SK-MEL-5 (cell line): ENCODE measurements at regions not wholly inside any gene's neighbourhood (a gene's known extent, or its start where the extent isn't known, plus 50 kb on each side); places are given as distances from the start of the nearest gene placed in this dataset.

ENCODE experiments used
- DNase-seq: peaks from one replicate; pipeline ENCODE4 v3.0.0-alpha.2; 2016; ENCODE audit warnings: low read depth, low spot score
- in situ Hi-C: cut with HindIII; loops from 2 replicates; pipeline ENCODE4 v1.10.0; 2016; ENCODE audit warnings: low sequenced_read_pairs, high pct_unique_total_duplicates, low pct_unique_long_range_greater_than_20kb

GRCh38 chr4:83830138-83830888 lies 294.4 kb downstream of the GPAT3 start:
- in situ Hi-C loops: no loop called here
- DNase-seq: no peak

GRCh38 chr4:83828601-83829000 lies 292.7 kb downstream of the GPAT3 start:
- DNase-seq: no peak
- in situ Hi-C loops: no loop called here

GRCh38 chr4:83821493-83821892 lies 285.6 kb downstream of the GPAT3 start:
- in situ Hi-C loops: no loop called here

GRCh38 chr4:83819582-83819981 lies 283.7 kb downstream of the GPAT3 start:
- no peak for DNase-seq
- in situ Hi-C loops: no loop called here

More at GRCh38 chr4:83821493-83821892, 285.6 kb downstream of the GPAT3 start:
- no peak for DNase-seq

GRCh38 chr4:83810428-83810827 lies 274.5 kb downstream of the GPAT3 start:
- DNase-seq: no peak
- in situ Hi-C loops: no loop called here

- in situ Hi-C loops: no loop called here
- DNase-seq: no peak
These were observed 273.7 kb downstream of the GPAT3 start for GRCh38 chr4:83809581-83809980.

GRCh38 chr4:83793481-83793880 lies 257.6 kb downstream of the GPAT3 start:
- no peak for DNase-seq
- in situ Hi-C loops: no loop called here

GRCh38 chr4:83785891-83786290 lies 250.0 kb downstream of the GPAT3 start:
- DNase-seq: no peak
- in situ Hi-C loops: no loop called here

- in situ Hi-C loops: no loop called here
- DNase-seq: no peak
These were observed 247.3 kb downstream of the GPAT3 start for GRCh38 chr4:83783215-83783614.

GRCh38 chr4:83782591-83782990 lies 246.7 kb downstream of the GPAT3 start:
- no peak for DNase-seq
- in situ Hi-C loops: no loop called here

- in situ Hi-C loops: no loop called here
- DNase-seq: no peak
These were observed 245.5 kb downstream of the GPAT3 start for GRCh38 chr4:83781434-83781833.

- DNase-seq: no peak
These were observed 244.3 kb downstream of the GPAT3 start for GRCh38 chr4:83780053-83780733.

GRCh38 chr4:83779103-83780052 lies 243.5 kb downstream of the GPAT3 start:
- in situ Hi-C loops: no loop called here
- no peak for DNase-seq

More at GRCh38 chr4:83780053-83780733, 244.3 kb downstream of the GPAT3 start:
- in situ Hi-C loops: no loop called here

- DNase-seq: no peak
These were observed 236.8 kb downstream of the GPAT3 start for GRCh38 chr4:83772685-83773084.

GRCh38 chr4:83771113-83771705 lies 235.3 kb downstream of the GPAT3 start:
- in situ Hi-C loops: no loop called here
- DNase-seq: peak; percentile 62

More at GRCh38 chr4:83772685-83773084, 236.8 kb downstream of the GPAT3 start:
- in situ Hi-C loops: no loop called here

GRCh38 chr4:83768146-83768545 lies 232.2 kb downstream of the GPAT3 start:
- in situ Hi-C loops: no loop called here

GRCh38 chr4:83767067-83767466 lies 231.2 kb downstream of the GPAT3 start:
- no peak for DNase-seq
- in situ Hi-C loops: no loop called here

More at GRCh38 chr4:83768146-83768545, 232.2 kb downstream of the GPAT3 start:
- no peak for DNase-seq

GRCh38 chr4:83759611-83760010 lies 223.7 kb downstream of the GPAT3 start:
- DNase-seq: no peak
- in situ Hi-C loops: no loop called here
